Activated CD4-positive, alpha-beta memory T cell treated with anti-CD3 and anti-CD28 coated beads, Interleukin-2, amount 10 ng/mL, durations not matched to agents 7 days and 5 days (primary cell): ENCODE measurements at regions not wholly inside any gene's neighbourhood (a gene's known extent, or its start where the extent isn't known, plus 50 kb on each side); places are given as distances from the start of the nearest gene placed in this dataset.
"Not testable (repeated sequence)": the region's sequence is repeated elsewhere in the genome, so short reads cannot be mapped to it uniquely, and the experiment has no call there.

Experiments
- CTCF ChIA-PET: fragments of 350-600 bp; sonication (Branson Sonifier 250); formaldehyde crosslinking; loops from one replicate; lab custom pipeline; 2021; ENCODE audit warnings: antibody characterized with exemption, inconsistent platforms; lab: Charles Lee
- POLR2A ChIA-PET: fragments of 350-600 bp; sonication (Branson Sonifier 250); formaldehyde crosslinking; loops from one replicate; lab custom pipeline; 2021; ENCODE audit warnings: antibody characterized with exemption; lab: Charles Lee
- DNase-seq: peaks from one replicate; pipeline ENCODE4 v3.0.0-alpha.2; 2020
- H3K27ac Mint-ChIP-seq: one replicate; pipeline ENCODE4 v1.8.0; 2021; ENCODE audit warnings: mild to moderate bottlenecking, mixed read lengths
- H3K27me3 Mint-ChIP-seq: one replicate; pipeline ENCODE4 v1.8.0; 2021; ENCODE audit warnings: mixed read lengths
- H3K36me3 Mint-ChIP-seq: one replicate; pipeline ENCODE4 v1.8.0; 2021; ENCODE audit warnings: low read depth, mixed read lengths
- H3K4me1 Mint-ChIP-seq: one replicate; pipeline ENCODE4 v1.8.0; 2021; ENCODE audit warnings: mixed read lengths
- H3K4me3 Mint-ChIP-seq: one replicate; pipeline ENCODE4 v1.8.0; 2021; ENCODE audit warnings: mild to moderate bottlenecking, mixed read lengths
- H3K9me3 Mint-ChIP-seq: one replicate; pipeline ENCODE4 v1.8.0; 2021; ENCODE audit warnings: mixed read lengths

GRCh38 chr9:126061575-126061974 lies 265.1 kb upstream of the MVB12B start:
- Mint-ChIP-seq H3K27ac (no peak overlapping the region), H3K36me3 (no peaks in the 10 kb centered on the region), H3K4me1 (no peaks in the 10 kb centered on the region), H3K4me3 (no peak overlapping the region), H3K27me3 (no peaks in the 10 kb centered on the region), H3K9me3 (no peaks in the 10 kb centered on the region)
- ChIA-PET POLR2A (no interaction called here), CTCF (no interaction called here)
- DNase-seq = no peak

- Mint-ChIP-seq H3K27me3 (no peaks in the 10 kb centered on the region), H3K4me1 (no peaks in the 10 kb centered on the region), H3K27ac (no peak overlapping the region), H3K36me3 (no peaks in the 10 kb centered on the region), H3K9me3 (no peaks in the 10 kb centered on the region), H3K4me3 (no peak overlapping the region)
- ChIA-PET POLR2A (no interaction called here), CTCF (no interaction called here)
- no peak for DNase-seq
Measured at GRCh38 chr9:126062158-126062886, 264.3 kb upstream of the MVB12B start.

GRCh38 chr9:126063326-126063725 lies 263.3 kb upstream of the MVB12B start:
- Mint-ChIP-seq H3K27ac (no peak overlapping the region), H3K36me3 (no peaks in the 10 kb centered on the region), H3K4me3 (no peak overlapping the region), H3K4me1 (no peaks in the 10 kb centered on the region), H3K27me3 (no peaks in the 10 kb centered on the region), H3K9me3 (no peaks in the 10 kb centered on the region)
- ChIA-PET CTCF (no interaction called here), POLR2A (no interaction called here)
- DNase-seq = no peak

- ChIA-PET POLR2A (no interaction called here), CTCF (no interaction called here)
- Mint-ChIP-seq H3K4me3 (no peak overlapping the region), H3K4me1 (no peaks in the 10 kb centered on the region), H3K9me3 (no peaks in the 10 kb centered on the region), H3K27ac (no peak overlapping the region), H3K36me3 (no peaks in the 10 kb centered on the region), H3K27me3 (no peaks in the 10 kb centered on the region)
- no peak for DNase-seq
Measured at GRCh38 chr9:126066131-126066530, 260.5 kb upstream of the MVB12B start.

GRCh38 chr9:126067031-126067734 lies 259.4 kb upstream of the MVB12B start:
- Mint-ChIP-seq H3K36me3 (no peaks in the 10 kb centered on the region), H3K27ac (no peak overlapping the region), H3K4me1 (no peaks in the 10 kb centered on the region), H3K9me3 (no peaks in the 10 kb centered on the region), H3K4me3 (no peak overlapping the region), H3K27me3 (no peaks in the 10 kb centered on the region)
- POLR2A ChIA-PET = no interaction called here
- CTCF ChIA-PET = no interaction called here
- no peak for DNase-seq

- H3K27ac Mint-ChIP-seq = no peak overlapping the region
- no peaks in the 10 kb centered on the region for H3K9me3 Mint-ChIP-seq
- no peaks in the 10 kb centered on the region for H3K36me3 Mint-ChIP-seq
- no peaks in the 10 kb centered on the region for H3K4me1 Mint-ChIP-seq
- no peak overlapping the region for H3K4me3 Mint-ChIP-seq
- no peaks in the 10 kb centered on the region for H3K27me3 Mint-ChIP-seq
- ChIA-PET CTCF (no interaction called here), POLR2A (no interaction called here)
- DNase-seq = no peak
Measured at GRCh38 chr9:126068534-126069230, 257.9 kb upstream of the MVB12B start.

- POLR2A ChIA-PET = no interaction called here
- no peaks in the 10 kb centered on the region for H3K4me1 Mint-ChIP-seq
- CTCF ChIA-PET = no interaction called here
- no peak overlapping the region for H3K4me3 Mint-ChIP-seq
- H3K27ac Mint-ChIP-seq = no peak overlapping the region
- H3K9me3 Mint-ChIP-seq = no peaks in the 10 kb centered on the region
- no peaks in the 10 kb centered on the region for H3K36me3 Mint-ChIP-seq
- H3K27me3 Mint-ChIP-seq = peaks cover 2% of the 10 kb centered on the region
- no peak for DNase-seq
Measured at GRCh38 chr9:126069400-126069955, 257.2 kb upstream of the MVB12B start.

- ChIA-PET CTCF (no interaction called here), POLR2A (no interaction called here)
- DNase-seq = no peak
- H3K4me3 Mint-ChIP-seq = no peak overlapping the region
- H3K27me3 Mint-ChIP-seq = peaks cover 2% of the 10 kb centered on the region
- no peaks in the 10 kb centered on the region for H3K36me3 Mint-ChIP-seq
- no peaks in the 10 kb centered on the region for H3K9me3 Mint-ChIP-seq
- H3K27ac Mint-ChIP-seq = no peak overlapping the region
- no peaks in the 10 kb centered on the region for H3K4me1 Mint-ChIP-seq
Measured at GRCh38 chr9:126070058-126070655, 256.5 kb upstream of the MVB12B start.

- H3K27ac Mint-ChIP-seq = no peak overlapping the region
- no peaks in the 10 kb centered on the region for H3K36me3 Mint-ChIP-seq
- no peak overlapping the region for H3K4me3 Mint-ChIP-seq
- POLR2A ChIA-PET = no interaction called here
- H3K9me3 Mint-ChIP-seq = no peaks in the 10 kb centered on the region
- peaks cover 2% of the 10 kb centered on the region for H3K27me3 Mint-ChIP-seq
- no peaks in the 10 kb centered on the region for H3K4me1 Mint-ChIP-seq
- no peak for DNase-seq
- CTCF ChIA-PET = no interaction called here
Measured at GRCh38 chr9:126071076-126071750, 255.4 kb upstream of the MVB12B start.

GRCh38 chr9:126077656-126078055 lies 249.0 kb upstream of the MVB12B start:
- H3K9me3 Mint-ChIP-seq, DNase-seq, POLR2A ChIA-PET, H3K27me3 Mint-ChIP-seq, H3K27ac Mint-ChIP-seq, CTCF ChIA-PET, H3K4me1 Mint-ChIP-seq, H3K36me3 Mint-ChIP-seq, H3K4me3 Mint-ChIP-seq: not testable (repeated sequence)

GRCh38 chr9:126080641-126081040 lies 246.0 kb upstream of the MVB12B start:
- H3K36me3 Mint-ChIP-seq = no peaks in the 10 kb centered on the region
- DNase-seq = no peak
- no peak overlapping the region for H3K4me3 Mint-ChIP-seq
- H3K9me3 Mint-ChIP-seq = peaks cover 3% of the 10 kb centered on the region
- no peak overlapping the region for H3K27ac Mint-ChIP-seq
- H3K4me1 Mint-ChIP-seq = peaks cover 17% of the 10 kb centered on the region
- CTCF ChIA-PET = no interaction called here
- peaks cover 11% of the 10 kb centered on the region for H3K27me3 Mint-ChIP-seq
- POLR2A ChIA-PET = no interaction called here

GRCh38 chr9:126081746-126082145 lies 244.9 kb upstream of the MVB12B start:
- Mint-ChIP-seq H3K27me3 (peaks cover 11% of the 10 kb centered on the region), H3K27ac (no peak overlapping the region), H3K36me3 (no peaks in the 10 kb centered on the region), H3K9me3 (peaks cover 3% of the 10 kb centered on the region), H3K4me3 (no peak overlapping the region), H3K4me1 (peaks cover 17% of the 10 kb centered on the region)
- no peak for DNase-seq
- CTCF ChIA-PET = no interaction called here
- POLR2A ChIA-PET = no interaction called here

- Mint-ChIP-seq H3K4me3 (no peak overlapping the region), H3K4me1 (peaks cover 17% of the 10 kb centered on the region), H3K36me3 (no peaks in the 10 kb centered on the region), H3K9me3 (peaks cover 3% of the 10 kb centered on the region), H3K27ac (no peak overlapping the region), H3K27me3 (peaks cover 11% of the 10 kb centered on the region)
- DNase-seq = no peak
- ChIA-PET CTCF (no interaction called here), POLR2A (no interaction called here)
Measured at GRCh38 chr9:126084008-126084407, 242.6 kb upstream of the MVB12B start.
